SU-DHL-6 (cell line): ENCODE measurements at regions not wholly inside any gene's neighbourhood (a gene's known extent, or its start where the extent isn't known, plus 50 kb on each side); places are given as distances from the start of the nearest gene placed in this dataset.

ENCODE experiments used
- EZH2phosphoT487 ChIP-seq: fragments of 200-600 bp; sonication (generic), shearing (Covaris generic); conservative IDR thresholded peaks from 2 replicates; pipeline ENCODE4 v1.6.1; 2018; ENCODE audit warnings: mild to moderate bottlenecking, antibody characterized with exemption, low read length, moderate library complexity, mixed read lengths
- TF ChIP-seq, protein P1 (sequence below): fragments of 200-600 bp; sonication (generic); IDR thresholded peaks from one replicate; pipeline ENCODE4 v1.5.1; 2017; ENCODE audit warnings: antibody characterized with exemption, mild to moderate bottlenecking, low read length, moderate library complexity; ENCODE audit not compliant: insufficient read depth, poor library complexity, severe bottlenecking

DNA sequence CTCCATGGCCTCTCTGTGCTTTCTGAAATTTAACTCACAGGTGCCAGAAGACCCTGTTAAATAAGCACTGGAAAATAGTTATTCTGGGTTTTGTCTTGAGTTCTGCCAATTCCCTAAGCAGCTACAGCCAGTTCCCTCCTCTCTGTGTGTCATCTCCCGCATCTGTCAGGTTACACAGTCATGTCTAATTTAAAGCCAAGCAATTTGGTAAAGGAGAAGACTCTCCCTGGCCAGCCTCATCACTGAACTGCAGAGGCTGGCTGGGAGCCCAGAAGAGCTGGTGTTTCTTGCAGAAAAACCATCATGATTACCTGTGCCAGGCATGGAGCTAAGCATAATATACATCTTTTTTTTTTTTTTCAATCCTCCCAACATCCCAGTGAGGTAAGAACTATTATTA lies 141.3 kb upstream of the ZNF366 start:
- TF ChIP-seq, protein P1, sequence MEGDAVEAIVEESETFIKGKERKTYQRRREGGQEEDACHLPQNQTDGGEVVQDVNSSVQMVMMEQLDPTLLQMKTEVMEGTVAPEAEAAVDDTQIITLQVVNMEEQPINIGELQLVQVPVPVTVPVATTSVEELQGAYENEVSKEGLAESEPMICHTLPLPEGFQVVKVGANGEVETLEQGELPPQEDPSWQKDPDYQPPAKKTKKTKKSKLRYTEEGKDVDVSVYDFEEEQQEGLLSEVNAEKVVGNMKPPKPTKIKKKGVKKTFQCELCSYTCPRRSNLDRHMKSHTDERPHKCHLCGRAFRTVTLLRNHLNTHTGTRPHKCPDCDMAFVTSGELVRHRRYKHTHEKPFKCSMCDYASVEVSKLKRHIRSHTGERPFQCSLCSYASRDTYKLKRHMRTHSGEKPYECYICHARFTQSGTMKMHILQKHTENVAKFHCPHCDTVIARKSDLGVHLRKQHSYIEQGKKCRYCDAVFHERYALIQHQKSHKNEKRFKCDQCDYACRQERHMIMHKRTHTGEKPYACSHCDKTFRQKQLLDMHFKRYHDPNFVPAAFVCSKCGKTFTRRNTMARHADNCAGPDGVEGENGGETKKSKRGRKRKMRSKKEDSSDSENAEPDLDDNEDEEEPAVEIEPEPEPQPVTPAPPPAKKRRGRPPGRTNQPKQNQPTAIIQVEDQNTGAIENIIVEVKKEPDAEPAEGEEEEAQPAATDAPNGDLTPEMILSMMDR: no peak
- no peak for TF ChIP-seq EZH2phosphoT487
